Neuronal stem cell (in vitro differentiated cells): ENCODE measurements at regions not wholly inside any gene's neighbourhood (a gene's known extent, or its start where the extent isn't known, plus 50 kb on each side); places are given as distances from the start of the nearest gene placed in this dataset.

ENCODE experiments used
- DNase-seq: peaks from one replicate; pipeline ENCODE4 v3.0.0-alpha.2; 2013; ENCODE audit warnings: low spot score
- H2AFZ ChIP-seq: one replicate; pipeline ENCODE4 v1.6.1; 2013; ENCODE audit warnings: mild to moderate bottlenecking, low read length, inconsistent platforms
- H2AK5ac ChIP-seq: 2 replicates; pipeline ENCODE4 v1.6.1; 2013; ENCODE audit warnings: low read depth, mild to moderate bottlenecking, inconsistent platforms, low read length, moderate library complexity, mixed read lengths
- H2BK120ac ChIP-seq: 2 replicates; pipeline ENCODE4 v1.6.1; 2013; ENCODE audit warnings: low read depth, mild to moderate bottlenecking, inconsistent platforms, low read length, moderate library complexity, mixed read lengths
- H2BK12ac ChIP-seq: one replicate; pipeline ENCODE4 v1.6.1; 2013; ENCODE audit warnings: low read length, inconsistent platforms
- H2BK15ac ChIP-seq: 2 replicates; pipeline ENCODE4 v1.6.1; 2013; ENCODE audit warnings: mild to moderate bottlenecking, low read length, inconsistent platforms, mixed read lengths
- H2BK5ac ChIP-seq: one replicate; pipeline ENCODE4 v1.6.1; 2013; ENCODE audit warnings: inconsistent platforms, mild to moderate bottlenecking, low read length, moderate library complexity
- H3K14ac ChIP-seq: one replicate; pipeline ENCODE4 v1.6.1; 2013; ENCODE audit warnings: low read length, inconsistent platforms
- H3K18ac ChIP-seq: 2 replicates; pipeline ENCODE4 v1.6.1; 2013; ENCODE audit warnings: low read length, inconsistent platforms
- H3K23ac ChIP-seq: 2 replicates; pipeline ENCODE4 v1.6.1; 2013; ENCODE audit warnings: low read depth, mild to moderate bottlenecking, mixed read lengths, low read length, inconsistent platforms; ENCODE audit not compliant: poor library complexity
- H3K27ac ChIP-seq: replicated peaks from 3 replicates; pipeline ENCODE4 v1.5.1; 2013; ENCODE audit warnings: low read length, inconsistent platforms
- H3K27me3 ChIP-seq, 3 experiments: 2 replicates each; pipeline ENCODE4 v1.6.1; 2013; ENCODE audit warnings: low read length in 3 of 3, mild to moderate bottlenecking in 2 of 3, inconsistent platforms in 1 of 3, low read depth in 1 of 3, mixed read lengths in 1 of 3, moderate library complexity in 1 of 3; ENCODE audit not compliant: control insufficient read depth in 3 of 3, insufficient read depth in 3 of 3
- H3K36me3 ChIP-seq, 2 donors: replicated peaks in 1 of 2; 2 replicates each; pipeline ENCODE4 v1.6.1; 2013; ENCODE audit warnings: low read length in 2 of 2; ENCODE audit not compliant: control insufficient read depth in 2 of 2, insufficient read depth in 2 of 2
- H3K4ac ChIP-seq: 2 replicates; pipeline ENCODE4 v1.6.1; 2013; ENCODE audit warnings: inconsistent platforms, mild to moderate bottlenecking, low read length, moderate library complexity
- H3K4me1 ChIP-seq, 2 donors: 1 replicate in 1 of 2; 2 replicates in 1 of 2; pipeline ENCODE4 v1.6.1; 2013; ENCODE audit warnings: low read length in 2 of 2, low read depth in 1 of 2; ENCODE audit not compliant: control insufficient read depth in 2 of 2, insufficient read depth in 1 of 2
- H3K4me2 ChIP-seq: one replicate; pipeline ENCODE4 v1.6.1; 2013; ENCODE audit warnings: mild to moderate bottlenecking, low read length, inconsistent platforms; ENCODE audit not compliant: insufficient read depth, poor library complexity, severe bottlenecking
- H3K4me3 ChIP-seq, 2 donors: 2 replicates each; pipeline ENCODE4 v1.5.1; 2013; ENCODE audit warnings: low read length in 2 of 2, mild to moderate bottlenecking in 2 of 2, inconsistent platforms in 1 of 2, moderate library complexity in 1 of 2
- H3K79me1 ChIP-seq: one replicate; pipeline ENCODE4 v1.6.1; 2013; ENCODE audit warnings: low read depth, mild to moderate bottlenecking, inconsistent platforms, low read length, moderate library complexity
- H3K9ac ChIP-seq: one replicate; pipeline ENCODE4 v1.6.1; 2013; ENCODE audit warnings: mild to moderate bottlenecking, low read depth, low read length, inconsistent platforms; ENCODE audit not compliant: poor library complexity
- H3K9me3 ChIP-seq, 2 donors: replicated peaks in 1 of 2; 2 replicates each; pipeline versions ENCODE3 to v1.6.1; 2013; ENCODE audit warnings: low read length in 2 of 2, mild to moderate bottlenecking in 2 of 2, inconsistent platforms in 1 of 2, low read depth in 1 of 2, mixed read lengths in 1 of 2, moderate library complexity in 1 of 2; ENCODE audit not compliant: control insufficient read depth in 2 of 2, insufficient read depth in 1 of 2
- H4K8ac ChIP-seq: one replicate; pipeline ENCODE4 v1.6.1; 2013; ENCODE audit warnings: low read depth, mild to moderate bottlenecking, inconsistent platforms, low read length, moderate library complexity
- H4K91ac ChIP-seq: one replicate; pipeline ENCODE4 v1.6.1; 2013; ENCODE audit warnings: low read length, low read depth, mild to moderate bottlenecking, inconsistent platforms; ENCODE audit not compliant: poor library complexity
- WGBS, 2 donors: extraction: QIAGEN DNeasy Blood & Tissue Kit; methylation state at CpG; one replicate each; pipeline ENCODE4 v1.1.7; 2013; ENCODE audit warnings: missing lambda C conversion rate in 2 of 2, mixed read lengths in 1 of 2; ENCODE audit not compliant: insufficient read length in 2 of 2, insufficient replicate concordance in 1 of 2; ENCODE audit errors: extremely low coverage in 2 of 2; 5-methylcytosine and 5-hydroxymethylcytosine counted together

DNA sequence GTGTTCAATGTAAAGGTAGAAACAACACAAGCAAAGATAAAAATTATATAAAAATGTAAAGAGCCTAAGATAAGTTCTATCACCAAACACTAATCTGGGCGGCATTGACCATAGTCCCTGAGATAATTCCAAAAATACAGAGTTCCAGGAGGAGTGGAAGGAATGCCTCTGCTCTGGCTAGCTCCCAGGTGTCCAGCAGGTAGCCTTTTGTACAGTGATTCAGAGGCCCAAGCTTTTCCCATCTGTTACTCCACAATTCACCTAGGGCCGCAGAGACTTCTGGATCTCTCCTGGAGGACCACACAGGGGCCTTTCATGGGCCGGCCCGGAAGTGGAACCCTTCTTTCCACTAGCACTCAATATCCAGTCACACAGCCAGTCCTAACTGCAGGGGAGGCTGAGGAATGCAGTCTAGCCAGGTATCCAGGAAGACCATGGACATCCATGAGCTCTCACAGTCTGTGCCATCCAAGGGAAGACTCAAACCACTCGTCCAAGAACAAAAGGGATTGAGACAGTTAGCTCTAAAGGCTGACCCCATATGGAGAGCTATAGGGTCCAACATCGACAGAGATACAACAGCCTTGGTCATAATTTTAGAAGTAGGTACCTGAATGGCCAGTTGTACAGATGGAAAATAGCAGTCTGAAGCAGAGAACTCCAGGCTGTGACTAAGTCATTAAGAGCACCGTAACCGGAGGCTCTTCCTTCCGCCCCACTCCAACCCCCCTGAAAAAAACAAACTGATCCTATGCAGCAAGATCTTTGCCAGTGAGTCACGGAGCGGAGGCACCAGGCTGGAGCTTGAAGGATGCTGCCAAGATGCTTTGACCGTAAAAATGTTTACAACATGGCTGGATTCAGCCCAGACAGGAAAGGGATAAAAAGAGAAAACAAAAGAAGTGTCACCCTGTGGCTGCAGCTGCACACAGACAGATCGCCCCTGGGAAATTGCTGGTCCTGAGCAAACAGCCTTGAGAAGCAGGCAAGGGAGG is 204.8 kb downstream of the NUAK1 start:
- Histone ChIP-seq H2BK5ac (no peak overlapping the region), H3K23ac (peak overlapping the region; percentile 17), H3K27ac (no peak overlapping the region), H3K14ac (no peak overlapping the region), H2BK120ac (no peak overlapping the region), H2AK5ac (no peak overlapping the region), H4K91ac (no peak overlapping the region), H3K27me3 (no peaks in the 10 kb centered on the region), H3K4me1 (peaks cover 12 to 13% of the 10 kb centered on the region in 2 donors), H3K4ac (no peak overlapping the region), H3K4me2 (no peak overlapping the region), H3K36me3 (no peaks in the 10 kb centered on the region), H4K8ac (no peak overlapping the region), H3K18ac (peak overlapping the region; percentile 36), H2AFZ (peak overlapping the region; percentile 58), H3K4me3 (no peak overlapping the region), H3K9ac (no peak overlapping the region), H2BK15ac (no peak overlapping the region), H2BK12ac (no peak overlapping the region), H3K79me1 (no peaks in the 10 kb centered on the region), H3K9me3 (no peaks in the 10 kb centered on the region)
- WGBS, 2 donors = no CpG with 5 or more reads among the region's 13 CpGs
- no peak for DNase-seq

DNA sequence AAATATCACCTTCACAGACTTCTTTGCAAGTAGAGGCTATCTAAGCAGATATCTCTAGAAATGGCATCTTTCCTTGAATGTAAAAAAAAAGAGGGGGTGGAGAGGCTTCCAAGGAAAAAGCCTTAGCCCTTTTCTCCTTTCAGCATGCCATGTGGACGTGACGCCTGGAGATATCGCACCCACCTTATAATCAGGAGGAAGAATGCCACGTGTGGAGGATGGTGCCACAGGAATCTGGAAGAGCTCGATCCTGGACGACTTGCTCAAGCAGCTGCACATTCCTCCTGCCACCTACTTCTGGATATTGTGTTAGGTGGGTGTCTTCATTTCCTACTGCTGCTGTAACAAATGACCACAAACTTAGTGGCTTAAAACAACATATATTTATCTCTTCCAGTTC is 203.6 kb downstream of the NUAK1 start:
- no peak overlapping the region for H3K4me3 ChIP-seq
- H2AK5ac ChIP-seq = no peak overlapping the region
- no peak for DNase-seq
- no peak overlapping the region for H3K23ac ChIP-seq
- H3K79me1 ChIP-seq = no peaks in the 10 kb centered on the region
- H2BK15ac ChIP-seq = no peak overlapping the region
- no peak overlapping the region for H3K4ac ChIP-seq
- no peak overlapping the region for H2AFZ ChIP-seq
- H4K91ac ChIP-seq = peak overlapping the region; percentile 24
- no peak overlapping the region for H3K14ac ChIP-seq
- no peaks in the 10 kb centered on the region for H3K36me3 ChIP-seq
- no peaks in the 10 kb centered on the region for H3K9me3 ChIP-seq
- no peak overlapping the region for H2BK5ac ChIP-seq
- no peak overlapping the region for H3K27ac ChIP-seq
- no peak overlapping the region for H2BK120ac ChIP-seq
- WGBS, 2 donors = no CpG with 5 or more reads among the region's 6 CpGs
- H3K4me2 ChIP-seq = no peak overlapping the region
- H3K9ac ChIP-seq = no peak overlapping the region
- no peaks in the 10 kb centered on the region for H3K27me3 ChIP-seq
- H2BK12ac ChIP-seq = no peak overlapping the region
- H4K8ac ChIP-seq = no peak overlapping the region
- peaks cover 12 to 13% of the 10 kb centered on the region in 2 donors for H3K4me1 ChIP-seq
- H3K18ac ChIP-seq = no peak overlapping the region

DNA sequence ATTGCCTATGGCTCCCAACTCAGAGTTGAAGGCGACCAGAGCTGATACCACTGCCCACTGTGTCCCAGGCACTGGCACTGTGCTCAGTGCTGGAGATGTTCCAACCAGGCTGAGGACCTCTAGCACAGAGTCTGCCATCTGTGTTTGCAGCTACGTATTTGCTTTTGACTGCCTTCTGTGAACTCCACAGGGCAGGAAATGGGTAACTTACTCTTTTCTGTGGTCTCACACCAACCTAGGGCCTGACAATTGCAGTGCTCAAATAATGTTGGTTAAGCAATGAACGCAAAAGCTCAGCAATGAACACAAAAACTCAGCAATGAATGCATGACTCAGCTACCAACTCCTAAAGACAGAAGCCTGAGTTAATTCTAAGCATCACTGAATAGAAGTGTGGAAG is 202.8 kb downstream of the NUAK1 start:
- H3K27me3 ChIP-seq = no peaks in the 10 kb centered on the region
- no peak overlapping the region for H3K4ac ChIP-seq
- peaks cover 10 to 13% of the 10 kb centered on the region in 2 donors for H3K4me1 ChIP-seq
- H3K9ac ChIP-seq = no peak overlapping the region
- no peak overlapping the region for H2BK120ac ChIP-seq
- H2BK12ac ChIP-seq = no peak overlapping the region
- no peaks in the 10 kb centered on the region for H3K79me1 ChIP-seq
- WGBS, 2 donors = no CpG with 5 or more reads among the region's 3 CpGs
- H3K4me3 ChIP-seq = no peak overlapping the region
- no peak overlapping the region for H2AFZ ChIP-seq
- no peak overlapping the region for H2AK5ac ChIP-seq
- no peak overlapping the region for H3K14ac ChIP-seq
- no peak for DNase-seq
- no peak overlapping the region for H2BK5ac ChIP-seq
- peak overlapping the region; percentile 50 for H3K18ac ChIP-seq
- H4K8ac ChIP-seq = no peak overlapping the region
- H3K9me3 ChIP-seq = no peaks in the 10 kb centered on the region
- H3K23ac ChIP-seq = no peak overlapping the region
- no peak overlapping the region for H2BK15ac ChIP-seq
- no peak overlapping the region for H4K91ac ChIP-seq
- H3K4me2 ChIP-seq = no peak overlapping the region
- no peak overlapping the region for H3K27ac ChIP-seq
- H3K36me3 ChIP-seq = no peaks in the 10 kb centered on the region

DNA sequence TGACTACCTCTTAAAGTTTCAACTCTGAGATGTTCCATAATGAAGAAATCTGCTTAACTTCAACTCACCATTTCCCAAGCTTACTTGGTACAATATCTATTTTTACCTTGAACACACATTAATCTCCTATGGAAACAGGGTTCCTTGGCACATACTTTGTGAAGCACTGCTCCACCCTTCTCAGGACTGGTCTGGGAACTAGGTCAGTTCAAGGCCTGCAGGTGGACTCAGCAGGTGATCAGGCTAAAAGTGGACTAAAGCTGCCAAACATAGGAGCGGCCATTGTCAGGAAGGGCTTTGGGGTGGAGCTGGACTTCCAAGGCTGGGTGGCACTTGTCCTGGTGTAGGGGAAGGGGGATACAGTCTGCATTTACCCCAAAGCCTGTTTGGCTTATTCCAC is 202.3 kb downstream of the NUAK1 start:
- Histone ChIP-seq H3K18ac (no peak overlapping the region), H2BK12ac (no peak overlapping the region)
- no CpG with 5 or more reads among the region's 1 CpG for WGBS, 2 donors

More for the DNA sequence above, 202.3 kb downstream of the NUAK1 start:
- peaks cover 10 to 13% of the 10 kb centered on the region in 2 donors for H3K4me1 ChIP-seq
- no peaks in the 10 kb centered on the region for H3K79me1 ChIP-seq
- no peak overlapping the region for H4K8ac ChIP-seq
- no peak overlapping the region for H3K27ac ChIP-seq
- no peak overlapping the region for H2BK15ac ChIP-seq
- H3K9ac ChIP-seq = no peak overlapping the region
- no peaks in the 10 kb centered on the region for H3K27me3 ChIP-seq
- no peaks in the 10 kb centered on the region for H3K36me3 ChIP-seq
- H2AK5ac ChIP-seq = no peak overlapping the region
- no peak overlapping the region for H2AFZ ChIP-seq
- no peaks in the 10 kb centered on the region for H3K9me3 ChIP-seq
- H2BK120ac ChIP-seq = no peak overlapping the region
- no peak overlapping the region for H3K4me3 ChIP-seq
- no peak overlapping the region for H4K91ac ChIP-seq
- no peak for DNase-seq
- H3K23ac ChIP-seq = no peak overlapping the region
- no peak overlapping the region for H3K4me2 ChIP-seq
- H2BK5ac ChIP-seq = no peak overlapping the region
- no peak overlapping the region for H3K4ac ChIP-seq
- H3K14ac ChIP-seq = no peak overlapping the region
